ENCODE measurements at regions not wholly inside any gene's neighbourhood (a gene's known extent, or its start where the extent isn't known, plus 50 kb on each side); places are given as distances from the start of the nearest gene placed in this dataset.

DNA sequence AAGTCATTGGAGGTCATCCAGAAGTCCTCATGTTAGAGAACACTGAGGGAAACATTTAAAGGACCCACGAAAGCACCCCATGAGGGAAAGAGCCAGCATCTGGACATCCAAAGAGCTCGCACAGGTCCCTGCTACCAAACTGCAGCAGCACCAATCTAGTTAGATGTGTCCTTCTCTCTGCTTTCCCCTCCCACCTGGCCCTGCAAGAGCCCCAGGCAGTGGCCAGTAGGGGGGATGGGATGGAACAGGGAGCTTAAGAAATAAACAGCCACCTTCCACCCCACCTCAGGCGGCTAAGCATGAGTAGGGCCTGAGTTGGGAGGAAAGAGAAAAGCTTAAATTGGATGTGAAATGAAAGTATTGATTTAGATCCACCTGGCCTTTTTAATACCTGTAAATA, 175.9 kb upstream of the KCND3 start:
- TF ChIP-seq TAF1 (IDR thresholded peaks at IDR 0.05; ENCODE audit: borderline replicate concordance, low read depth, low read length) (no peak), EZH2 (IDR thresholded peaks at IDR 0.05; ENCODE audit: borderline replicate concordance, control insufficient read depth, low read depth, low read length) (no peak), RFX5 (IDR thresholded peaks at IDR 0.05; ENCODE audit: low read depth, low read length) (no peak), FOXM1 (IDR thresholded peaks at IDR 0.05; ENCODE audit: low read depth, low read length) (no peak), ZNF687 (IDR thresholded peaks at IDR 0.05) (no peak), CBFB (IDR thresholded peaks at IDR 0.05; ENCODE audit: low read depth) (no peak)
- TF ChIP-seq, protein P1, sequence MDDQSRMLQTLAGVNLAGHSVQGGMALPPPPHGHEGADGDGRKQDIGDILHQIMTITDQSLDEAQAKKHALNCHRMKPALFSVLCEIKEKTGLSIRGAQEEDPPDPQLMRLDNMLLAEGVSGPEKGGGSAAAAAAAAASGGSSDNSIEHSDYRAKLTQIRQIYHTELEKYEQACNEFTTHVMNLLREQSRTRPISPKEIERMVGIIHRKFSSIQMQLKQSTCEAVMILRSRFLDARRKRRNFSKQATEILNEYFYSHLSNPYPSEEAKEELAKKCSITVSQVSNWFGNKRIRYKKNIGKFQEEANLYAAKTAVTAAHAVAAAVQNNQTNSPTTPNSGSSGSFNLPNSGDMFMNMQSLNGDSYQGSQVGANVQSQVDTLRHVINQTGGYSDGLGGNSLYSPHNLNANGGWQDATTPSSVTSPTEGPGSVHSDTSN (IDR thresholded peaks at IDR 0.05; ENCODE audit: insufficient replicate concordance, low read depth, low read length): no peak
- TF ChIP-seq, protein P2, sequence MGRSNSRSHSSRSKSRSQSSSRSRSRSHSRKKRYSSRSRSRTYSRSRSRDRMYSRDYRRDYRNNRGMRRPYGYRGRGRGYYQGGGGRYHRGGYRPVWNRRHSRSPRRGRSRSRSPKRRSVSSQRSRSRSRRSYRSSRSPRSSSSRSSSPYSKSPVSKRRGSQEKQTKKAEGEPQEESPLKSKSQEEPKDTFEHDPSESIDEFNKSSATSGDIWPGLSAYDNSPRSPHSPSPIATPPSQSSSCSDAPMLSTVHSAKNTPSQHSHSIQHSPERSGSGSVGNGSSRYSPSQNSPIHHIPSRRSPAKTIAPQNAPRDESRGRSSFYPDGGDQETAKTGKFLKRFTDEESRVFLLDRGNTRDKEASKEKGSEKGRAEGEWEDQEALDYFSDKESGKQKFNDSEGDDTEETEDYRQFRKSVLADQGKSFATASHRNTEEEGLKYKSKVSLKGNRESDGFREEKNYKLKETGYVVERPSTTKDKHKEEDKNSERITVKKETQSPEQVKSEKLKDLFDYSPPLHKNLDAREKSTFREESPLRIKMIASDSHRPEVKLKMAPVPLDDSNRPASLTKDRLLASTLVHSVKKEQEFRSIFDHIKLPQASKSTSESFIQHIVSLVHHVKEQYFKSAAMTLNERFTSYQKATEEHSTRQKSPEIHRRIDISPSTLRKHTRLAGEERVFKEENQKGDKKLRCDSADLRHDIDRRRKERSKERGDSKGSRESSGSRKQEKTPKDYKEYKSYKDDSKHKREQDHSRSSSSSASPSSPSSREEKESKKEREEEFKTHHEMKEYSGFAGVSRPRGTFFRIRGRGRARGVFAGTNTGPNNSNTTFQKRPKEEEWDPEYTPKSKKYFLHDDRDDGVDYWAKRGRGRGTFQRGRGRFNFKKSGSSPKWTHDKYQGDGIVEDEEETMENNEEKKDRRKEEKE (IDR thresholded peaks at IDR 0.05): no peak

All from GM12878 (cell line).